Loucy (cell line): ENCODE measurements at regions not wholly inside any gene's neighbourhood (a gene's known extent, or its start where the extent isn't known, plus 50 kb on each side); places are given as distances from the start of the nearest gene placed in this dataset.

Source experiments
- H2AFZ ChIP-seq: fragments of 200-600 bp; sonication (generic); 2 replicates; pipeline ENCODE4 v1.6.0; 2016; ENCODE audit warnings: antibody characterized with exemption, mild to moderate bottlenecking, low read length, moderate library complexity
- H3F3A ChIP-seq: fragments of 200-600 bp; 2 replicates; pipeline ENCODE4 v1.6.0; 2016; ENCODE audit warnings: antibody characterized with exemption, low read depth, mild to moderate bottlenecking
- H3K27me3 ChIP-seq: fragments of 200-600 bp; sonication (generic); 2 replicates; pipeline ENCODE4 v1.6.1; 2014; ENCODE audit warnings: low read length, mild to moderate bottlenecking; ENCODE audit not compliant: insufficient read depth, poor library complexity, severe bottlenecking
- H3K36me3 ChIP-seq: fragments of 200-600 bp; sonication (generic); 2 replicates; pipeline ENCODE4 v1.6.1; 2016; ENCODE audit warnings: low read length; ENCODE audit not compliant: insufficient read depth
- H3K4me1 ChIP-seq: fragments of 200-600 bp; sonication (generic); 2 replicates; pipeline ENCODE4 v1.5.1; 2014; ENCODE audit warnings: low read length, mild to moderate bottlenecking; ENCODE audit not compliant: insufficient read depth, poor library complexity, severe bottlenecking
- H3K4me2 ChIP-seq: fragments of 200-600 bp; sonication (generic); 2 replicates; pipeline ENCODE4 v1.6.0; 2014; ENCODE audit warnings: antibody characterized with exemption, low read length, low read depth, mild to moderate bottlenecking; ENCODE audit not compliant: poor library complexity, severe bottlenecking
- H3K4me3 ChIP-seq: fragments of 200-600 bp; sonication (generic); 2 replicates; pipeline ENCODE4 v1.5.1; 2014; ENCODE audit warnings: low read length, mild to moderate bottlenecking, mixed read lengths; ENCODE audit not compliant: poor library complexity, severe bottlenecking
- H3K79me2 ChIP-seq: fragments of 200-600 bp; sonication (generic); 2 replicates; pipeline ENCODE4 v1.6.1; 2014; ENCODE audit warnings: low read length; ENCODE audit not compliant: insufficient read depth
- H3K9ac ChIP-seq: fragments of 200-600 bp; sonication (generic); 2 replicates; pipeline ENCODE4 v1.6.0; 2014; ENCODE audit warnings: mild to moderate bottlenecking, low read depth, low read length, moderate library complexity; ENCODE audit not compliant: poor library complexity, severe bottlenecking
- H3K9me2 ChIP-seq: fragments of 200-600 bp; sonication (generic); replicated peaks from 2 replicates; pipeline ENCODE4 v1.6.1; 2016; ENCODE audit warnings: low read depth, low read length, mixed read lengths
- H3K9me3 ChIP-seq: fragments of 200-600 bp; sonication (generic); 2 replicates; pipeline ENCODE4 v1.6.1; 2014; ENCODE audit warnings: mild to moderate bottlenecking, antibody characterized with exemption, low read length, low read depth; ENCODE audit not compliant: insufficient read depth
- H4K20me1 ChIP-seq: fragments of 200-600 bp; sonication (generic); 2 replicates; pipeline ENCODE4 v1.6.0; 2014; ENCODE audit warnings: antibody characterized with exemption, low read length, mild to moderate bottlenecking; ENCODE audit not compliant: insufficient read depth, poor library complexity, severe bottlenecking
- EZH2phosphoT487 ChIP-seq: fragments of 200-600 bp; IDR thresholded peaks from 2 replicates; pipeline ENCODE4 v1.6.1; 2018; ENCODE audit warnings: antibody characterized with exemption, mild to moderate bottlenecking, moderate library complexity, borderline replicate concordance
- TF ChIP-seq, protein P1 (sequence below): fragments of 200-600 bp; sonication (generic); conservative IDR thresholded peaks from 2 replicates; pipeline ENCODE4 v1.5.1; 2014; ENCODE audit warnings: mild to moderate bottlenecking, antibody characterized with exemption, low read length

DNA sequence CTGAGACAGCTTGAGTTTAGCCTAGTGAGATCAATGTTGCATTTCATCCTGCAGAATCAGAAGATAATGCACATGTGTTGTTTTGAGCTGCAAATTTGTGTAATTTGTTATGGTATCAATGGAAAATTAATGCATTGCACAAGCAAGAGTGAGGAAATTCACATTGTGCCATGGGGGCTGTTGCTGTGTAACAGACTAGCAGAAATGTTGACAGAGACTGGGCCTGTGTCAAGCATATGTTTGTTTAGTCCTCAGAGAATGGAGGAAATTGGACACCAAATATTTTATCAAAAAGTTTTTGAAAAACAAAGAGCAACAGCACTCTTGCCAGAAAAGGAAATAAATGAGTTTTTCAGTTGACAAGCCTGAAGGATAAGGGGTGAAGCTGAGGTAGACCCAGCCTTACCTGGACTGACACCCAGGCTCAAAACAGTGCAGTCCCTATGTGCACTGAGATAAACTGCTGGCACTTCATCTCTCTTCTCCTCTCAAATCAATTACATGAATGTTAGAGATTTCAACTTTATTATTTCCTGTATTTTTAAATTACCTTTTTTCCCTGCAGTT lies 1150.0 kb downstream of the FSCB start:
- H3K9me3 ChIP-seq = no peaks in the 10 kb centered on the region
- H4K20me1 ChIP-seq = no peaks in the 10 kb centered on the region
- H3K4me3 ChIP-seq = no peak overlapping the region
- TF ChIP-seq EZH2phosphoT487 = no peak
- TF ChIP-seq, protein P1, sequence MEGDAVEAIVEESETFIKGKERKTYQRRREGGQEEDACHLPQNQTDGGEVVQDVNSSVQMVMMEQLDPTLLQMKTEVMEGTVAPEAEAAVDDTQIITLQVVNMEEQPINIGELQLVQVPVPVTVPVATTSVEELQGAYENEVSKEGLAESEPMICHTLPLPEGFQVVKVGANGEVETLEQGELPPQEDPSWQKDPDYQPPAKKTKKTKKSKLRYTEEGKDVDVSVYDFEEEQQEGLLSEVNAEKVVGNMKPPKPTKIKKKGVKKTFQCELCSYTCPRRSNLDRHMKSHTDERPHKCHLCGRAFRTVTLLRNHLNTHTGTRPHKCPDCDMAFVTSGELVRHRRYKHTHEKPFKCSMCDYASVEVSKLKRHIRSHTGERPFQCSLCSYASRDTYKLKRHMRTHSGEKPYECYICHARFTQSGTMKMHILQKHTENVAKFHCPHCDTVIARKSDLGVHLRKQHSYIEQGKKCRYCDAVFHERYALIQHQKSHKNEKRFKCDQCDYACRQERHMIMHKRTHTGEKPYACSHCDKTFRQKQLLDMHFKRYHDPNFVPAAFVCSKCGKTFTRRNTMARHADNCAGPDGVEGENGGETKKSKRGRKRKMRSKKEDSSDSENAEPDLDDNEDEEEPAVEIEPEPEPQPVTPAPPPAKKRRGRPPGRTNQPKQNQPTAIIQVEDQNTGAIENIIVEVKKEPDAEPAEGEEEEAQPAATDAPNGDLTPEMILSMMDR = no peak
- no peaks in the 10 kb centered on the region for H3K9me2 ChIP-seq
- no peaks in the 10 kb centered on the region for H3K79me2 ChIP-seq
- no peak overlapping the region for H3K9ac ChIP-seq
- no peak overlapping the region for H3K4me2 ChIP-seq
- no peak overlapping the region for H2AFZ ChIP-seq
- H3K36me3 ChIP-seq = no peaks in the 10 kb centered on the region
- H3K27me3 ChIP-seq = no peaks in the 10 kb centered on the region
- H3F3A ChIP-seq = no peaks in the 10 kb centered on the region
- H3K4me1 ChIP-seq = no peaks in the 10 kb centered on the region

- H3K27me3 ChIP-seq = no peaks in the 10 kb centered on the region
- H2AFZ ChIP-seq = no peak overlapping the region
- H3K9ac ChIP-seq = no peak overlapping the region
Measured at GRCh38 chr14:43356382-43356781, 1150.7 kb downstream of the FSCB start.

DNA sequence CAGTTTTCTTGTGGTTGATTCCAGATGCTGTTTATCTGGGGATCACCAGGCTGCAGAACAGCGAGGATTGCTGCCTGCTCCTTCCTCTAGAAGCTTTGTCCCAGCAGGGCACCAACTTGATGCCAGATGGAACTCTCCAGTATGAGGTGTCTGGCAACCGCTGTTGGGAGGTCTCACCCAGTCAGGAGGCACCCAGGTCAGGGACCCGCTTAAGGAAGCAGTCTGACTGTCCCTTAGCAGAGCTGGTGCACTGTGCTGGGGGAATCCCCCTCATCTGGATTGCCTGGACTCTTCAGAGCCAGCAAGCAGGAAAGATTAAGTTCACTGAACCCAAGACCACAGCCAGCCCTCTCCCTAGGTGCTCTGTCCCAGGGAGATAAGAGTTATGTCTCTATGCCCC lies 1165.2 kb downstream of the FSCB start:
- H2AFZ ChIP-seq = no peak overlapping the region
- no peaks in the 10 kb centered on the region for H3K9me2 ChIP-seq
- H3K79me2 ChIP-seq = no peaks in the 10 kb centered on the region
- no peaks in the 10 kb centered on the region for H3K9me3 ChIP-seq
- no peak overlapping the region for H3K4me3 ChIP-seq
- H3F3A ChIP-seq = no peaks in the 10 kb centered on the region
- H4K20me1 ChIP-seq = no peaks in the 10 kb centered on the region
- TF ChIP-seq, protein P1 = no peak
- TF ChIP-seq EZH2phosphoT487 = no peak
- no peaks in the 10 kb centered on the region for H3K27me3 ChIP-seq
- no peaks in the 10 kb centered on the region for H3K36me3 ChIP-seq
- H3K4me1 ChIP-seq = no peaks in the 10 kb centered on the region
- H3K4me2 ChIP-seq = no peak overlapping the region
- no peak overlapping the region for H3K9ac ChIP-seq

More at GRCh38 chr14:43356382-43356781, 1150.7 kb downstream of the FSCB start:
- H3K4me3 ChIP-seq = no peak overlapping the region
- no peaks in the 10 kb centered on the region for H3K36me3 ChIP-seq
- TF ChIP-seq, protein P1 = no peak
- H3K9me3 ChIP-seq = no peaks in the 10 kb centered on the region
- no peaks in the 10 kb centered on the region for H3K9me2 ChIP-seq
- H3K4me1 ChIP-seq = no peaks in the 10 kb centered on the region
- H3K79me2 ChIP-seq = no peaks in the 10 kb centered on the region
- H3K4me2 ChIP-seq = no peak overlapping the region
- no peaks in the 10 kb centered on the region for H4K20me1 ChIP-seq
- H3F3A ChIP-seq = no peaks in the 10 kb centered on the region
